ENCODE measurements at regions not wholly inside any gene's neighbourhood (a gene's known extent, or its start where the extent isn't known, plus 50 kb on each side); places are given as distances from the start of the nearest gene placed in this dataset.

GRCh38 chr2:37874470-37874869 is 50.6 kb upstream of the RMDN2 start:
- no peak overlapping the region for H3K4me2 ChIP-seq (ENCODE audit: extremely low read depth, insufficient read depth, low read length)
- no peaks in the 10 kb centered on the region for H3K27me3 ChIP-seq (ENCODE audit: control insufficient read depth, insufficient read depth, low read length)
- no peaks in the 10 kb centered on the region for H3K36me3 ChIP-seq (ENCODE audit: control insufficient read depth, insufficient read depth, low read length)
- H3K4me1 ChIP-seq (ENCODE audit: control insufficient read depth, extremely low read depth, insufficient read depth, low read length) = peaks cover 12% of the 10 kb centered on the region
- H3K4me3 ChIP-seq (replicated peaks in 1 of 4; ENCODE audit: control extremely low read depth in 1 of 4, insufficient read depth in 1 of 4, low read depth in 3 of 4, low read length in 4 of 4) = no peak overlapping the region
- H4K20me1 ChIP-seq (ENCODE audit: control insufficient read depth, extremely low read depth, insufficient read depth, low read length) = no peaks in the 10 kb centered on the region
- H3K79me2 ChIP-seq (ENCODE audit: control insufficient read depth, insufficient read depth, low read length) = no peaks in the 10 kb centered on the region
- H2AFZ ChIP-seq (ENCODE audit: low read length) = no peak overlapping the region
- H3K9me3 ChIP-seq (ENCODE audit: control insufficient read depth, insufficient read depth, low read depth, low read length) = no peaks in the 10 kb centered on the region
- no peak for DNase-seq (ENCODE audit: low read depth in 2 of 2)
- H3K9ac ChIP-seq (ENCODE audit: insufficient read depth, low read length) = no peak overlapping the region
- no peak overlapping the region for H3K27ac ChIP-seq (ENCODE audit: insufficient read depth, low read length)
- no peak for TF ChIP-seq EZH2 (IDR thresholded peaks at IDR 0.05; ENCODE audit: low read length, missing control alignments)
- no peak for TF ChIP-seq CTCF (conservative IDR thresholded peaks at IDR 0.05 in 1 of 2, IDR thresholded peaks at IDR 0.05 in 1 of 2; ENCODE audit: low read depth in 1 of 2, low read length in 2 of 2)
